ENCODE measurements at regions not wholly inside any gene's neighbourhood (a gene's known extent, or its start where the extent isn't known, plus 50 kb on each side); places are given as distances from the start of the nearest gene placed in this dataset.
"Not testable (repeated sequence)": the region's sequence is repeated elsewhere in the genome, so short reads cannot be mapped to it uniquely, and the experiment has no call there.

GRCh38 chr2:207344596-207345394, 179.0 kb upstream of the KLF7 start:
- not testable (repeated sequence) for H3K27me3 ChIP-seq (ENCODE audit: control insufficient read depth in 1 of 2, insufficient read depth in 2 of 2, low read length in 2 of 2); H3K4me3 ChIP-seq (ENCODE audit: low read length in 2 of 2); H3K9ac ChIP-seq (ENCODE audit: low read length in 2 of 2); H3K36me3 ChIP-seq (ENCODE audit: control insufficient read depth in 2 of 2, insufficient read depth in 2 of 2, low read length in 2 of 2); H3K27ac ChIP-seq (ENCODE audit: low read length); H3K9me3 ChIP-seq (ENCODE audit: control insufficient read depth in 2 of 2, low read length in 2 of 2); H3K4me1 ChIP-seq (ENCODE audit: control insufficient read depth, insufficient read depth, low read length)

GRCh38 chr2:207351171-207351570, 178.6 kb upstream of the CREB1 start:
- peaks cover 5% of the 10 kb centered on the region for H3K4me1 ChIP-seq (ENCODE audit: control insufficient read depth, insufficient read depth, low read length)
- H3K36me3 ChIP-seq (ENCODE audit: control insufficient read depth in 2 of 2, insufficient read depth in 2 of 2, low read length in 2 of 2) = no peaks in the 10 kb centered on the region
- no peak overlapping the region for H3K27ac ChIP-seq (ENCODE audit: low read length)
- no peak overlapping the region for H3K4me3 ChIP-seq (ENCODE audit: low read length in 2 of 2)
- no peaks in the 10 kb centered on the region for H3K27me3 ChIP-seq (ENCODE audit: control insufficient read depth in 1 of 2, insufficient read depth in 2 of 2, low read length in 2 of 2)
- H3K9me3 ChIP-seq (ENCODE audit: control insufficient read depth in 2 of 2, low read length in 2 of 2) = no peaks in the 10 kb centered on the region
- H3K9ac ChIP-seq (ENCODE audit: low read length in 2 of 2) = no peak overlapping the region

- no peak overlapping the region for H3K27ac ChIP-seq (ENCODE audit: low read length)
- H3K4me3 ChIP-seq (ENCODE audit: low read length in 2 of 2) = peak overlapping the region; percentile 10 to 57
- H3K9me3 ChIP-seq (ENCODE audit: control insufficient read depth in 2 of 2, low read length in 2 of 2) = no peaks in the 10 kb centered on the region
- peaks cover 5% of the 10 kb centered on the region for H3K4me1 ChIP-seq (ENCODE audit: control insufficient read depth, insufficient read depth, low read length)
- H3K9ac ChIP-seq (ENCODE audit: low read length in 2 of 2) = peak overlapping the region in 1 of 2 donors; percentile 42
- no peaks in the 10 kb centered on the region for H3K36me3 ChIP-seq (ENCODE audit: control insufficient read depth in 2 of 2, insufficient read depth in 2 of 2, low read length in 2 of 2)
- no peaks in the 10 kb centered on the region for H3K27me3 ChIP-seq (ENCODE audit: control insufficient read depth in 1 of 2, insufficient read depth in 2 of 2, low read length in 2 of 2)
These were observed 176.6 kb upstream of the CREB1 start for GRCh38 chr2:207352978-207353671.

- Histone ChIP-seq H3K4me1 (ENCODE audit: control insufficient read depth, insufficient read depth, low read length) (peaks cover 5% of the 10 kb centered on the region), H3K27me3 (ENCODE audit: control insufficient read depth in 1 of 2, insufficient read depth in 2 of 2, low read length in 2 of 2) (no peaks in the 10 kb centered on the region), H3K4me3 (ENCODE audit: low read length in 2 of 2) (no peak overlapping the region), H3K9me3 (ENCODE audit: control insufficient read depth in 2 of 2, low read length in 2 of 2) (no peaks in the 10 kb centered on the region), H3K36me3 (ENCODE audit: control insufficient read depth in 2 of 2, insufficient read depth in 2 of 2, low read length in 2 of 2) (no peaks in the 10 kb centered on the region), H3K9ac (ENCODE audit: low read length in 2 of 2) (no peak overlapping the region), H3K27ac (ENCODE audit: low read length) (no peak overlapping the region)
These were observed 175.9 kb upstream of the CREB1 start for GRCh38 chr2:207353836-207354235.

GRCh38 chr2:207354462-207354861, 175.3 kb upstream of the CREB1 start:
- Histone ChIP-seq H3K27ac (ENCODE audit: low read length) (no peak overlapping the region), H3K27me3 (ENCODE audit: control insufficient read depth in 1 of 2, insufficient read depth in 2 of 2, low read length in 2 of 2) (no peaks in the 10 kb centered on the region), H3K4me1 (ENCODE audit: control insufficient read depth, insufficient read depth, low read length) (peaks cover 5% of the 10 kb centered on the region), H3K36me3 (ENCODE audit: control insufficient read depth in 2 of 2, insufficient read depth in 2 of 2, low read length in 2 of 2) (no peaks in the 10 kb centered on the region), H3K9ac (ENCODE audit: low read length in 2 of 2) (no peak overlapping the region), H3K4me3 (ENCODE audit: low read length in 2 of 2) (no peak overlapping the region), H3K9me3 (ENCODE audit: control insufficient read depth in 2 of 2, low read length in 2 of 2) (no peaks in the 10 kb centered on the region)

- H3K36me3 ChIP-seq (ENCODE audit: control insufficient read depth in 2 of 2, insufficient read depth in 2 of 2, low read length in 2 of 2) = no peaks in the 10 kb centered on the region
- H3K4me1 ChIP-seq (ENCODE audit: control insufficient read depth, insufficient read depth, low read length) = peaks cover 5% of the 10 kb centered on the region
- H3K27me3 ChIP-seq (ENCODE audit: control insufficient read depth in 1 of 2, insufficient read depth in 2 of 2, low read length in 2 of 2) = no peaks in the 10 kb centered on the region
- no peak overlapping the region for H3K27ac ChIP-seq (ENCODE audit: low read length)
- no peaks in the 10 kb centered on the region for H3K9me3 ChIP-seq (ENCODE audit: control insufficient read depth in 2 of 2, low read length in 2 of 2)
- H3K9ac ChIP-seq (ENCODE audit: low read length in 2 of 2) = no peak overlapping the region
- no peak overlapping the region for H3K4me3 ChIP-seq (ENCODE audit: low read length in 2 of 2)
These were observed 173.2 kb upstream of the CREB1 start for GRCh38 chr2:207356567-207356966.

- H3K4me3 ChIP-seq (ENCODE audit: low read length in 2 of 2) = no peak overlapping the region
- H3K4me1 ChIP-seq (ENCODE audit: control insufficient read depth, insufficient read depth, low read length) = peaks cover 5% of the 10 kb centered on the region
- H3K9me3 ChIP-seq (ENCODE audit: control insufficient read depth in 2 of 2, low read length in 2 of 2) = no peaks in the 10 kb centered on the region
- no peak overlapping the region for H3K27ac ChIP-seq (ENCODE audit: low read length)
- no peaks in the 10 kb centered on the region for H3K27me3 ChIP-seq (ENCODE audit: control insufficient read depth in 1 of 2, insufficient read depth in 2 of 2, low read length in 2 of 2)
- no peaks in the 10 kb centered on the region for H3K36me3 ChIP-seq (ENCODE audit: control insufficient read depth in 2 of 2, insufficient read depth in 2 of 2, low read length in 2 of 2)
- no peak overlapping the region for H3K9ac ChIP-seq (ENCODE audit: low read length in 2 of 2)
These were observed 172.5 kb upstream of the CREB1 start for GRCh38 chr2:207357216-207357615.

- H3K4me3 ChIP-seq (ENCODE audit: low read length in 2 of 2) = no peak overlapping the region
- H3K4me1 ChIP-seq (ENCODE audit: control insufficient read depth, insufficient read depth, low read length) = peaks cover 5% of the 10 kb centered on the region
- H3K9me3 ChIP-seq (ENCODE audit: control insufficient read depth in 2 of 2, low read length in 2 of 2) = no peaks in the 10 kb centered on the region
- no peaks in the 10 kb centered on the region for H3K27me3 ChIP-seq (ENCODE audit: control insufficient read depth in 1 of 2, insufficient read depth in 2 of 2, low read length in 2 of 2)
- H3K36me3 ChIP-seq (ENCODE audit: control insufficient read depth in 2 of 2, insufficient read depth in 2 of 2, low read length in 2 of 2) = no peaks in the 10 kb centered on the region
- no peak overlapping the region for H3K9ac ChIP-seq (ENCODE audit: low read length in 2 of 2)
- no peak overlapping the region for H3K27ac ChIP-seq (ENCODE audit: low read length)
These were observed 167.0 kb upstream of the CREB1 start for GRCh38 chr2:207362716-207363115.

- peaks cover 5% of the 10 kb centered on the region for H3K4me1 ChIP-seq (ENCODE audit: control insufficient read depth, insufficient read depth, low read length)
- H3K4me3 ChIP-seq (ENCODE audit: low read length in 2 of 2) = no peak overlapping the region
- H3K27me3 ChIP-seq (ENCODE audit: control insufficient read depth in 1 of 2, insufficient read depth in 2 of 2, low read length in 2 of 2) = no peaks in the 10 kb centered on the region
- H3K9ac ChIP-seq (ENCODE audit: low read length in 2 of 2) = no peak overlapping the region
- no peaks in the 10 kb centered on the region for H3K36me3 ChIP-seq (ENCODE audit: control insufficient read depth in 2 of 2, insufficient read depth in 2 of 2, low read length in 2 of 2)
- H3K9me3 ChIP-seq (ENCODE audit: control insufficient read depth in 2 of 2, low read length in 2 of 2) = no peaks in the 10 kb centered on the region
- H3K27ac ChIP-seq (ENCODE audit: low read length) = no peak overlapping the region
These were observed 165.9 kb upstream of the CREB1 start for GRCh38 chr2:207363761-207364290.

- Histone ChIP-seq H3K9me3 (ENCODE audit: control insufficient read depth in 2 of 2, low read length in 2 of 2) (peaks cover 0 to 7% of the 10 kb centered on the region in 2 donors), H3K4me1 (ENCODE audit: control insufficient read depth, insufficient read depth, low read length) (peaks cover 5% of the 10 kb centered on the region), H3K9ac (ENCODE audit: low read length in 2 of 2) (no peak overlapping the region), H3K27ac (ENCODE audit: low read length) (no peak overlapping the region), H3K36me3 (ENCODE audit: control insufficient read depth in 2 of 2, insufficient read depth in 2 of 2, low read length in 2 of 2) (no peaks in the 10 kb centered on the region), H3K27me3 (ENCODE audit: control insufficient read depth in 1 of 2, insufficient read depth in 2 of 2, low read length in 2 of 2) (no peaks in the 10 kb centered on the region), H3K4me3 (ENCODE audit: low read length in 2 of 2) (no peak overlapping the region)
These were observed 159.1 kb upstream of the CREB1 start for GRCh38 chr2:207370646-207371045.

- Histone ChIP-seq H3K27ac (ENCODE audit: low read length) (no peak overlapping the region), H3K9me3 (ENCODE audit: control insufficient read depth in 2 of 2, low read length in 2 of 2) (peaks cover 0 to 7% of the 10 kb centered on the region in 2 donors), H3K36me3 (ENCODE audit: control insufficient read depth in 2 of 2, insufficient read depth in 2 of 2, low read length in 2 of 2) (no peaks in the 10 kb centered on the region), H3K9ac (ENCODE audit: low read length in 2 of 2) (no peak overlapping the region), H3K27me3 (ENCODE audit: control insufficient read depth in 1 of 2, insufficient read depth in 2 of 2, low read length in 2 of 2) (no peaks in the 10 kb centered on the region), H3K4me1 (ENCODE audit: control insufficient read depth, insufficient read depth, low read length) (no peaks in the 10 kb centered on the region), H3K4me3 (ENCODE audit: low read length in 2 of 2) (no peak overlapping the region)
These were observed 157.9 kb upstream of the CREB1 start for GRCh38 chr2:207371877-207372276.
